ENCODE measurements at regions not wholly inside any gene's neighbourhood (a gene's known extent, or its start where the extent isn't known, plus 50 kb on each side); places are given as distances from the start of the nearest gene placed in this dataset.

DNA sequence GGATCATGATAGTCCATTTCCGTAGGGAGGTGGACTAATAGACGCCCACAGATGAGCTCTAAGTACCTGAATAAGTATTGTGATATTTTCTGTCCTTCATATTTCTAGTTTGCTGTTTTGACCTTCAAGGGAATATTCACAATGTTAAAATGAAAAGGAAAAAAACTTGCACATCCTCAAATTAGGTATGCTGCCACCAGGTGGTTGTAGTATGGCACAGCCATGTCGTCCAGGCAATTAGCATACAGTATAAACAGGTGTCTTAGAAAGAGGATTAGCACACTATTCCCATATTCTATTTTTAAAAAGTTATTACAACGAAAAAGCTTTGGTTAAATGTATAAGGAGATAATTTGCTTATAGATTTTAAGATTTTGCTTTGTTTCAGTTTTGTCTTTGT is 802.0 kb downstream of the RPA4 start:
- Histone ChIP-seq H3K23me2 (ENCODE audit: low read depth, low read length) (no peaks in the 10 kb centered on the region), H3K56ac (replicated peaks; ENCODE audit: insufficient read length, low read depth, low read length) (no peak overlapping the region), H3K79me2 (ENCODE audit: control insufficient read depth in 1 of 2, insufficient read depth in 2 of 2, low read length in 2 of 2) (no peaks in the 10 kb centered on the region), H3K4me2 (ENCODE audit: insufficient read depth in 1 of 2, low read depth in 2 of 2, low read length in 2 of 2) (no peak overlapping the region), H3K27ac (ENCODE audit: low read depth, low read length) (no peak overlapping the region), H2BK5ac (ENCODE audit: low read depth, low read length) (no peak overlapping the region), H2BK120ac (replicated peaks; ENCODE audit: low read depth, low read length) (no peak overlapping the region), H4K20me1 (replicated peaks in 1 of 2; ENCODE audit: control insufficient read depth in 1 of 2, insufficient read depth in 2 of 2, low read length in 2 of 2) (no peaks in the 10 kb centered on the region), H3K23ac (ENCODE audit: insufficient read length) (no peak overlapping the region), H3K4me1 (replicated peaks in 1 of 4; ENCODE audit: control insufficient read depth in 3 of 4, insufficient read depth in 4 of 4, low read length in 3 of 4) (peaks cover 0 to 2% (median 0%) of the 10 kb centered on the region in 4 experiments; a peak in 1 of 7 replicates), H3K14ac (ENCODE audit: insufficient read length) (no peak overlapping the region), H3K9ac (replicated peaks in 1 of 4; ENCODE audit: extremely low read depth in 1 of 4, low read depth in 3 of 4, low read length in 3 of 4) (no peak overlapping the region), H2BK12ac (ENCODE audit: low read depth, low read length) (no peak overlapping the region), H2BK20ac (ENCODE audit: low read length) (no peak overlapping the region), H3K4ac (replicated peaks; ENCODE audit: insufficient read length, low read depth, low read length) (no peak overlapping the region), H2AK5ac (ENCODE audit: low read depth, low read length) (no peak overlapping the region), H3K18ac (ENCODE audit: extremely low read depth, low read length) (no peak overlapping the region), H2BK15ac (ENCODE audit: low read length) (no peak overlapping the region), H3K4me3 (ENCODE audit: extremely low read depth in 1 of 4, insufficient read depth in 2 of 4, low read depth in 3 of 4, low read length in 4 of 4) (no peak overlapping the region), H3K9me3 (ENCODE audit: insufficient read depth in 2 of 2, low read depth in 1 of 2, low read length in 1 of 2) (no peaks in the 10 kb centered on the region), H3K36me3 (ENCODE audit: control insufficient read depth in 2 of 4, insufficient read depth in 4 of 4, low read length in 3 of 4) (no peaks in the 10 kb centered on the region), H4K8ac (ENCODE audit: extremely low read depth, insufficient read depth, low read length) (no peak overlapping the region), H4K91ac (replicated peaks; ENCODE audit: insufficient read length, low read length) (no peak overlapping the region), H4K5ac (ENCODE audit: insufficient read length, low read depth, low read length) (no peak overlapping the region), H3K79me1 (ENCODE audit: low read depth, low read length) (no peaks in the 10 kb centered on the region), H3K27me3 (replicated peaks in 1 of 4; ENCODE audit: control insufficient read depth in 3 of 4, extremely low read depth in 1 of 4, insufficient read depth in 3 of 4, low read length in 3 of 4) (no peaks in the 10 kb centered on the region), H2AFZ (ENCODE audit: low read length) (no peak overlapping the region)
- 62% methylated on average over 4 of the region's 4 CpGs; no CpG with 5 or more reads in 1 of the 2 experiments for WGBS, 2 experiments (ENCODE audit: extremely low coverage in 1 of 2, insufficient coverage in 1 of 2, insufficient read length in 1 of 2, insufficient replicate concordance in 2 of 2, low coverage in 1 of 2, low lambda C conversion rate in 2 of 2, missing lambda C conversion rate in 1 of 2)
- ChIA-PET CTCF (ENCODE audit: partially characterized antibody) (interaction anchor here (0.6 to 0.8 kb wide), 2 partner anchors 26 to 557 kb away, joined by 3 to 4 read pairs; no protein-coding TSS in a partner anchor), POLR2A (ENCODE audit: partially characterized antibody) (no interaction called here)
- FAIRE-seq, result peak; percentile 58
- DNase-seq (ENCODE audit: low read depth in 1 of 2, low spot score in 2 of 2), result no peak
- no peak for TF ChIP-seq HDAC2 (IDR thresholded peaks at IDR 0.05; ENCODE audit: borderline replicate concordance in 1 of 2, low read depth in 2 of 2, low read length in 2 of 2)
- TF ChIP-seq CEBPB (IDR thresholded peaks at IDR 0.05; ENCODE audit: low read depth, low read length), result no peak
- TF ChIP-seq NANOG (IDR thresholded peaks at IDR 0.05; ENCODE audit: insufficient read depth, low read depth, low read length, poor library complexity, severe bottlenecking), result no peak
- no peak for TF ChIP-seq SRF (IDR thresholded peaks at IDR 0.05; ENCODE audit: low read depth, low read length)
- no peak for TF ChIP-seq BACH1 (IDR thresholded peaks at IDR 0.05; ENCODE audit: low read length)
- peak; percentile 37 to 53; a peak in 3 of 4 replicates for TF ChIP-seq RAD21 (IDR thresholded peaks at IDR 0.05 in 1 of 2, conservative IDR thresholded peaks at IDR 0.05 in 1 of 2; ENCODE audit: low read depth in 2 of 2, low read length in 2 of 2)
- no peak for TF ChIP-seq RFX5 (IDR thresholded peaks at IDR 0.05; ENCODE audit: borderline replicate concordance, low read depth, low read length)
- TF ChIP-seq EGR1 (IDR thresholded peaks at IDR 0.05; ENCODE audit: borderline replicate concordance, low read depth, low read length), result no peak
- no peak for TF ChIP-seq KDM4A (IDR thresholded peaks at IDR 0.05; ENCODE audit: low read depth, low read length, severe bottlenecking)
- no peak for TF ChIP-seq CHD2 (IDR thresholded peaks at IDR 0.05; ENCODE audit: low read length)
- no peak for TF ChIP-seq TBP (IDR thresholded peaks at IDR 0.05; ENCODE audit: low read depth, low read length)
- TF ChIP-seq GABPA (IDR thresholded peaks at IDR 0.05; ENCODE audit: borderline replicate concordance, insufficient read depth, low read length), result no peak
